DOHH2 (cell line): ENCODE measurements at regions not wholly inside any gene's neighbourhood (a gene's known extent, or its start where the extent isn't known, plus 50 kb on each side); places are given as distances from the start of the nearest gene placed in this dataset.

ENCODE experiments used
- H3F3A ChIP-seq: fragments of 200-600 bp; sonication (generic), shearing (Covaris generic); 2 replicates; pipeline ENCODE4 v1.6.0; 2016; ENCODE audit warnings: antibody characterized with exemption, mild to moderate bottlenecking; ENCODE audit not compliant: control insufficient read depth, insufficient read depth
- H3K27ac ChIP-seq: fragments of 200-600 bp; sonication (generic); 2 replicates; pipeline ENCODE4 v1.5.1; 2014; ENCODE audit warnings: low read depth, mild to moderate bottlenecking, low read length, moderate library complexity
- H3K27me3 ChIP-seq: fragments of 200-600 bp; sonication (generic); 2 replicates; pipeline ENCODE4 v1.6.1; 2014; ENCODE audit warnings: mild to moderate bottlenecking, low read length, mixed read lengths; ENCODE audit not compliant: control insufficient read depth
- H3K36me3 ChIP-seq: fragments of 200-600 bp; sonication (generic); 2 replicates; pipeline ENCODE4 v1.6.1; 2014; ENCODE audit warnings: mild to moderate bottlenecking, low read length, moderate library complexity, mixed read lengths; ENCODE audit not compliant: control insufficient read depth
- H3K4me1 ChIP-seq: fragments of 200-600 bp; sonication (generic); 2 replicates; pipeline ENCODE4 v1.6.1; 2014; ENCODE audit warnings: mild to moderate bottlenecking, low read length, mixed read lengths; ENCODE audit not compliant: control insufficient read depth
- H3K4me2 ChIP-seq: fragments of 200-600 bp; sonication (generic); 2 replicates; pipeline ENCODE4 v1.6.0; 2014; ENCODE audit warnings: mild to moderate bottlenecking, low read length, moderate library complexity
- H3K4me3 ChIP-seq: fragments of 200-600 bp; sonication (generic); 2 replicates; pipeline ENCODE4 v1.5.1; 2014; ENCODE audit warnings: mild to moderate bottlenecking, low read length, mixed read lengths
- H3K79me2 ChIP-seq: fragments of 200-600 bp; sonication (generic); 2 replicates; pipeline ENCODE4 v1.6.1; 2014; ENCODE audit warnings: mild to moderate bottlenecking, low read length, mixed read lengths; ENCODE audit not compliant: control insufficient read depth
- H3K9me2 ChIP-seq: fragments of 200-600 bp; sonication (generic); replicated peaks from 2 replicates; pipeline ENCODE4 v1.6.1; 2014; ENCODE audit warnings: mild to moderate bottlenecking, low read length, mixed read lengths; ENCODE audit not compliant: control insufficient read depth
- H3K9me3 ChIP-seq: fragments of 200-600 bp; sonication (generic); 2 replicates; pipeline ENCODE4 v1.6.1; 2014; ENCODE audit warnings: antibody characterized with exemption, low read length, mixed read lengths; ENCODE audit not compliant: control insufficient read depth, insufficient read depth
- H4K20me1 ChIP-seq: fragments of 200-600 bp; sonication (generic); 2 replicates; pipeline ENCODE4 v1.6.0; 2014; ENCODE audit warnings: low read depth, mild to moderate bottlenecking, antibody characterized with exemption, low read length, moderate library complexity; ENCODE audit not compliant: control insufficient read depth, insufficient read depth
- EZH2phosphoT487 ChIP-seq: fragments of 200-600 bp; sonication (generic); IDR thresholded peaks from 2 replicates; pipeline ENCODE4 v1.6.1; 2017; ENCODE audit warnings: borderline replicate concordance, mild to moderate bottlenecking, antibody characterized with exemption, low read length, moderate library complexity, mixed read lengths
- TF ChIP-seq, protein P1 (sequence below): fragments of 200-600 bp; sonication (generic); IDR thresholded peaks from one replicate; pipeline ENCODE4 v1.5.1; 2014; ENCODE audit warnings: antibody characterized with exemption, mild to moderate bottlenecking, low read depth, low read length; ENCODE audit not compliant: poor library complexity, severe bottlenecking

DNA sequence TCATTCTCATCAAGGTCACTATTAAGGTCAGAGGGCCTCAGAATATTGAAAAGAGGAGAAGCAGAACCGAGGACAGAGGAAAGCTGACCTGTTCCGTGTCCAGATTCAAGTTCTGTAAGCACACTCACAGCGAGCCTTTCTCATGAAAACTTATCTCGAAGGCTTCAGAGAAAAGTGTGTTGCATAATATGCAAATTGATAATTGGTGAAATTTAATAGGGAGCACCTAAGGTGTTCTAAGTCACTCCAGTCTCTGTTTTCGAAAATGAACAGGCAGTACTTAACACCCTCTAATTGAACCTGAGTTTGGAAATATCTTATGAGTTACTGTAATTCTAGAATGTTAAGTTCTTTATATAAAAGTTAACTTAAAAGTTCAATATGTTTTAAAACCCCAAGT is 181.2 kb upstream of the PDE10A start:
- Histone ChIP-seq H3K4me2 (no peak overlapping the region), H3K4me1 (no peaks in the 10 kb centered on the region), H3K36me3 (no peaks in the 10 kb centered on the region), H3K27ac (no peak overlapping the region), H3F3A (no peaks in the 10 kb centered on the region), H4K20me1 (no peaks in the 10 kb centered on the region), H3K79me2 (no peaks in the 10 kb centered on the region), H3K9me2 (no peaks in the 10 kb centered on the region), H3K9me3 (no peaks in the 10 kb centered on the region), H3K27me3 (peaks cover 16% of the 10 kb centered on the region), H3K4me3 (no peak overlapping the region)
- TF ChIP-seq, protein P1, sequence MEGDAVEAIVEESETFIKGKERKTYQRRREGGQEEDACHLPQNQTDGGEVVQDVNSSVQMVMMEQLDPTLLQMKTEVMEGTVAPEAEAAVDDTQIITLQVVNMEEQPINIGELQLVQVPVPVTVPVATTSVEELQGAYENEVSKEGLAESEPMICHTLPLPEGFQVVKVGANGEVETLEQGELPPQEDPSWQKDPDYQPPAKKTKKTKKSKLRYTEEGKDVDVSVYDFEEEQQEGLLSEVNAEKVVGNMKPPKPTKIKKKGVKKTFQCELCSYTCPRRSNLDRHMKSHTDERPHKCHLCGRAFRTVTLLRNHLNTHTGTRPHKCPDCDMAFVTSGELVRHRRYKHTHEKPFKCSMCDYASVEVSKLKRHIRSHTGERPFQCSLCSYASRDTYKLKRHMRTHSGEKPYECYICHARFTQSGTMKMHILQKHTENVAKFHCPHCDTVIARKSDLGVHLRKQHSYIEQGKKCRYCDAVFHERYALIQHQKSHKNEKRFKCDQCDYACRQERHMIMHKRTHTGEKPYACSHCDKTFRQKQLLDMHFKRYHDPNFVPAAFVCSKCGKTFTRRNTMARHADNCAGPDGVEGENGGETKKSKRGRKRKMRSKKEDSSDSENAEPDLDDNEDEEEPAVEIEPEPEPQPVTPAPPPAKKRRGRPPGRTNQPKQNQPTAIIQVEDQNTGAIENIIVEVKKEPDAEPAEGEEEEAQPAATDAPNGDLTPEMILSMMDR, result no peak
- no peak for TF ChIP-seq EZH2phosphoT487

DNA sequence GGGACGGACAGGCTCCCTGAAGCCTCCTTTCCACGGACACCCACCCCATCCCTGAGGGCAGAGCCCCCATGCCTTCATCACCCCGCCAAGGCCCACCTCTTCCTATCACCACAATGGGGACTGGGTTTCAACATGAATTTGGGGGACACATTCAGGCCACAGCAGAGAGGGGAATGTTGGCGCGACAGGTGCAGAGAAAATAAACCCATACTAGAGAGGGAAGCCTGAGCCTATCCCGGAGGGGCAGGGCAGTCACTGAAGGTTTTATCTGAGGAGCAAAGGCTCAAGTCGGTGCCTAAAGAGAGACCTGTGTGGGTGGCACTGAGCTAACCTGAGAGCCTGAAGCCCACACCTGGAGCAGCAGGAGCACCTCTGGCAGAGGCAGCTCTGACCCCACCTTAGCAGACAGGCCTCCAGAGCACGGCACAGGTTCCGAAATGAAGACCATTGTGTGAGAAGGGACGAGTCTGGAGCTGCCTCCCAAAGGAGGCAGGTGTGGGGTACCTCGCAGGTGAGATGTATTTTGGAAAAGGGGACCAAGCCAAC is 180.6 kb upstream of the PDE10A start:
- no peaks in the 10 kb centered on the region for H3K4me1 ChIP-seq
- no peaks in the 10 kb centered on the region for H4K20me1 ChIP-seq
- H3K27me3 ChIP-seq, result peaks cover 16% of the 10 kb centered on the region
- H3K36me3 ChIP-seq, result no peaks in the 10 kb centered on the region
- no peaks in the 10 kb centered on the region for H3K79me2 ChIP-seq
- no peaks in the 10 kb centered on the region for H3F3A ChIP-seq
- H3K9me2 ChIP-seq, result no peaks in the 10 kb centered on the region
- TF ChIP-seq, protein P1, result no peak
- no peak for TF ChIP-seq EZH2phosphoT487
- no peak overlapping the region for H3K27ac ChIP-seq
- no peak overlapping the region for H3K4me3 ChIP-seq
- no peak overlapping the region for H3K4me2 ChIP-seq
- no peaks in the 10 kb centered on the region for H3K9me3 ChIP-seq

DNA sequence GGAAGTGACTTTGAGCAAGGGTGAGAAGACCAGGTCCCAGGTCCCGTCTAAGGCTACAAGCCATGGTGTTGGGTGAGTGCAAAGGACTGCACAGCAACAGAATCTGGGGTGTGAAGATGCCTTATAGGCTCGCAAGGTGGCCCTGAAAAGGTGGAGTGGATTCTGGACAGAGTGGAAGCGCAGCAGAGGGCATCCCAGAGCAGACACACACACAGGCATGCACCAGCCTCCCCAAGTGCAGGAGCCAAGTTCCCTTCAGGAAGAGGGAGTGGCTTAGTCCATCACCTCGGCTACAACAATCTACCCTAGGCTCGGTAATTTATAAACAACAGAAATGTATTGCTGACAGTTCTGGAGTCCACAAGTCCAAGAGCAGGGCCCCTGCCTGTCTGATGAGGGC is 180.1 kb upstream of the PDE10A start:
- H3K36me3 ChIP-seq, result no peaks in the 10 kb centered on the region
- H3F3A ChIP-seq, result no peaks in the 10 kb centered on the region
- H3K4me1 ChIP-seq, result no peaks in the 10 kb centered on the region
- H3K27ac ChIP-seq, result no peak overlapping the region
- no peak overlapping the region for H3K4me2 ChIP-seq
- no peaks in the 10 kb centered on the region for H3K79me2 ChIP-seq
- H3K27me3 ChIP-seq, result peaks cover 16% of the 10 kb centered on the region
- no peak overlapping the region for H3K4me3 ChIP-seq
- H3K9me2 ChIP-seq, result no peaks in the 10 kb centered on the region
- H4K20me1 ChIP-seq, result no peaks in the 10 kb centered on the region
- TF ChIP-seq EZH2phosphoT487, result no peak
- TF ChIP-seq, protein P1, result no peak
- H3K9me3 ChIP-seq, result no peaks in the 10 kb centered on the region
